HG03108 (cell line): ENCODE measurements at regions not wholly inside any gene's neighbourhood (a gene's known extent, or its start where the extent isn't known, plus 50 kb on each side); places are given as distances from the start of the nearest gene placed in this dataset.
"Not testable (repeated sequence)": the region's sequence is repeated elsewhere in the genome, so short reads cannot be mapped to it uniquely, and the experiment has no call there.

ENCODE experiments used
- ATAC-seq: cut with Tn5 transposase; IDR thresholded peaks from one replicate; pipeline ENCODE4 v1.9.1; 2021; ENCODE audit warnings: moderate library complexity; ENCODE audit not compliant: unreplicated experiment

GRCh38 chr6:9361749-9362148, 926.4 kb upstream of the SLC35B3 start:
- ATAC-seq, result no peak

GRCh38 chr6:9360881-9361280, 925.5 kb upstream of the SLC35B3 start:
- no peak for ATAC-seq

GRCh38 chr6:9347608-9348007, 912.3 kb upstream of the SLC35B3 start:
- ATAC-seq, result no peak

- no peak for ATAC-seq
Measured at GRCh38 chr6:9346923-9347322, 911.6 kb upstream of the SLC35B3 start.

GRCh38 chr6:9335431-9335830, 900.1 kb upstream of the SLC35B3 start:
- no peak for ATAC-seq

- ATAC-seq, result no peak
Measured at GRCh38 chr6:9334979-9335378, 899.6 kb upstream of the SLC35B3 start.

GRCh38 chr6:9332241-9332780, 897.0 kb upstream of the SLC35B3 start:
- no peak for ATAC-seq

GRCh38 chr6:9316831-9317230, 881.5 kb upstream of the SLC35B3 start:
- no peak for ATAC-seq

- no peak for ATAC-seq
Measured at GRCh38 chr6:9315966-9316650, 880.8 kb upstream of the SLC35B3 start.

GRCh38 chr6:9308284-9308683, 872.9 kb upstream of the SLC35B3 start:
- ATAC-seq, result no peak

GRCh38 chr6:9307786-9308185, 872.4 kb upstream of the SLC35B3 start:
- no peak for ATAC-seq

GRCh38 chr6:9307187-9307586, 871.8 kb upstream of the SLC35B3 start:
- ATAC-seq, result no peak

- no peak for ATAC-seq
Measured at GRCh38 chr6:9295644-9296043, 860.3 kb upstream of the SLC35B3 start.

- no peak for ATAC-seq
Measured at GRCh38 chr6:9292975-9293374, 857.6 kb upstream of the SLC35B3 start.

GRCh38 chr6:9290342-9290741, 855.0 kb upstream of the SLC35B3 start:
- not testable (repeated sequence) for ATAC-seq

GRCh38 chr6:9272671-9273070, 837.3 kb upstream of the SLC35B3 start:
- ATAC-seq, result no peak

GRCh38 chr6:9266741-9267140, 831.4 kb upstream of the SLC35B3 start:
- no peak for ATAC-seq

- no peak for ATAC-seq
Measured at GRCh38 chr6:9257215-9257614, 821.9 kb upstream of the SLC35B3 start.

GRCh38 chr6:9254251-9254650, 818.9 kb upstream of the SLC35B3 start:
- ATAC-seq, result no peak

- ATAC-seq, result no peak
Measured at GRCh38 chr6:9252799-9253198, 817.5 kb upstream of the SLC35B3 start.

GRCh38 chr6:9250852-9251251, 815.5 kb upstream of the SLC35B3 start:
- no peak for ATAC-seq

GRCh38 chr6:9248133-9248532, 812.8 kb upstream of the SLC35B3 start:
- no peak for ATAC-seq

GRCh38 chr6:9240861-9241260, 805.5 kb upstream of the SLC35B3 start:
- no peak for ATAC-seq
